Sigmoid colon (tissue), 3 donors: ENCODE measurements at regions not wholly inside any gene's neighbourhood (a gene's known extent, or its start where the extent isn't known, plus 50 kb on each side); places are given as distances from the start of the nearest gene placed in this dataset.

Source experiments
- CTCF ChIP-seq, 4 experiments: fragments of 450-650 bp in 3 of 4; fragments of 200-600 bp in 1 of 4; IDR thresholded peaks; one replicate each; pipeline ENCODE4 v1.5.1; 2016 to 2019; ENCODE audit warnings: antibody characterized with exemption in 4 of 4, mild to moderate bottlenecking in 3 of 4, moderate library complexity in 2 of 4
- POLR2A ChIP-seq, 2 donors: fragments of 450-650 bp; IDR thresholded peaks; one replicate each; pipeline ENCODE4 v1.6.1; 2016; ENCODE audit warnings: antibody characterized with exemption in 2 of 2, mild to moderate bottlenecking in 2 of 2, moderate library complexity in 2 of 2

GRCh38 chr14:76289276-76289675 lies 86.7 kb upstream of the ESRRB start:
- no peak for TF ChIP-seq POLR2A (IDR thresholded peaks at IDR 0.05)
- no peak for TF ChIP-seq CTCF (IDR thresholded peaks at IDR 0.05)
